Keratinocyte (primary cell): ENCODE measurements at regions not wholly inside any gene's neighbourhood (a gene's known extent, or its start where the extent isn't known, plus 50 kb on each side); places are given as distances from the start of the nearest gene placed in this dataset.

Experiments
- DNase-seq: peaks from one replicate; pipeline ENCODE4 v3.0.0-alpha.2; 2011; ENCODE audit warnings: low read depth, missing footprints, low spot score
- FAIRE-seq: peaks from 2 replicates; lab custom pipeline; 2011; peaks lifted over from hg19 to GRCh38; lab: Jason Lieb, UNC
- H2AFZ ChIP-seq: 2 replicates; pipeline ENCODE4 v1.6.0; 2012; ENCODE audit warnings: low read length, control low read depth, inconsistent platforms; ENCODE audit not compliant: control insufficient read depth
- H3K27ac ChIP-seq: 2 replicates; pipeline ENCODE4 v1.5.1; 2011; ENCODE audit warnings: low read length; ENCODE audit not compliant: control insufficient read depth, insufficient read depth
- H3K27me3 ChIP-seq: 3 replicates; pipeline ENCODE4 v1.6.0; 2011; ENCODE audit warnings: low read length; ENCODE audit not compliant: control insufficient read depth, insufficient read depth; ENCODE audit errors: extremely low read depth
- H3K36me3 ChIP-seq, 2 experiments: 2 replicates in 1 of 2; 3 replicates in 1 of 2; pipeline ENCODE4 v1.5.1; 2011; ENCODE audit warnings: low read length in 2 of 2, mild to moderate bottlenecking in 1 of 2; ENCODE audit not compliant: control insufficient read depth in 2 of 2, insufficient read depth in 2 of 2; ENCODE audit errors: extremely low read depth in 1 of 2
- H3K4me1 ChIP-seq: 3 replicates; pipeline ENCODE4 v1.5.1; 2011; ENCODE audit warnings: low read length; ENCODE audit not compliant: control insufficient read depth, insufficient read depth; ENCODE audit errors: extremely low read depth
- H3K4me2 ChIP-seq: 3 replicates; pipeline ENCODE4 v1.6.0; 2011; ENCODE audit warnings: low read depth, low read length; ENCODE audit not compliant: control insufficient read depth, insufficient read depth; ENCODE audit errors: extremely low read depth
- H3K4me3 ChIP-seq, 3 experiments: fragments of 200-600 bp in 1 of 3; sonication (generic) in 1 of 3; 2 replicates in 2 of 3; 3 replicates in 1 of 3; pipeline ENCODE4 v1.5.1; 2011 to 2016; ENCODE audit warnings: low read length in 3 of 3, mild to moderate bottlenecking in 3 of 3, control low read depth in 2 of 3, inconsistent platforms in 1 of 3, low read depth in 1 of 3, mixed read lengths in 1 of 3, mixed run types in 1 of 3, moderate library complexity in 1 of 3; ENCODE audit not compliant: control insufficient read depth in 2 of 3, insufficient read depth in 2 of 3; ENCODE audit errors: extremely low read depth in 1 of 3
- H3K79me2 ChIP-seq: 2 replicates; pipeline ENCODE4 v1.6.0; 2012; ENCODE audit warnings: low read length; ENCODE audit not compliant: control insufficient read depth, insufficient read depth
- H3K9ac ChIP-seq: 3 replicates; pipeline ENCODE4 v1.6.0; 2011; ENCODE audit warnings: low read length; ENCODE audit not compliant: control insufficient read depth, insufficient read depth; ENCODE audit errors: extremely low read depth
- H3K9me1 ChIP-seq: 3 replicates; pipeline ENCODE4 v1.6.0; 2011; ENCODE audit warnings: low read length; ENCODE audit not compliant: control insufficient read depth, insufficient read depth; ENCODE audit errors: extremely low read depth
- H3K9me3 ChIP-seq: 2 replicates; pipeline ENCODE4 v1.5.1; 2012; ENCODE audit warnings: low read depth, low read length; ENCODE audit not compliant: control insufficient read depth
- H4K20me1 ChIP-seq: 3 replicates; pipeline ENCODE4 v1.6.0; 2011; ENCODE audit warnings: low read length; ENCODE audit not compliant: control insufficient read depth, insufficient read depth; ENCODE audit errors: extremely low read depth
- CTCF ChIP-seq, 3 experiments: IDR thresholded peaks in 1 of 3; conservative IDR thresholded peaks in 1 of 3; optimal IDR thresholded peaks in 1 of 3; 2 replicates in 2 of 3; 3 replicates in 1 of 3; pipeline versions ENCODE3 to v1.5.1; 2011; ENCODE audit warnings: low read length in 3 of 3, mild to moderate bottlenecking in 3 of 3, moderate library complexity in 2 of 3, control low read depth in 1 of 3, inconsistent platforms in 1 of 3; ENCODE audit not compliant: insufficient read depth in 2 of 3; ENCODE audit errors: extremely low read depth in 1 of 3
- EZH2 ChIP-seq: IDR thresholded peaks from one replicate; pipeline ENCODE4 v1.6.1; 2012; ENCODE audit warnings: inconsistent platforms, mild to moderate bottlenecking, low read length, moderate library complexity
- dilution Hi-C: fragments of 300-500 bp; cut with MboI; formaldehyde crosslinking; loops from one replicate; pipeline ENCODE4 v1.7.0; 2020; ENCODE audit warnings: low sequenced_read_pairs; ENCODE audit not compliant: extremely low pct_ligation_motif_present

GRCh38 chr14:87805315-87805723, 187.7 kb downstream of the GALC start:
- no peaks in the 10 kb centered on the region for H3K36me3 ChIP-seq

DNA sequence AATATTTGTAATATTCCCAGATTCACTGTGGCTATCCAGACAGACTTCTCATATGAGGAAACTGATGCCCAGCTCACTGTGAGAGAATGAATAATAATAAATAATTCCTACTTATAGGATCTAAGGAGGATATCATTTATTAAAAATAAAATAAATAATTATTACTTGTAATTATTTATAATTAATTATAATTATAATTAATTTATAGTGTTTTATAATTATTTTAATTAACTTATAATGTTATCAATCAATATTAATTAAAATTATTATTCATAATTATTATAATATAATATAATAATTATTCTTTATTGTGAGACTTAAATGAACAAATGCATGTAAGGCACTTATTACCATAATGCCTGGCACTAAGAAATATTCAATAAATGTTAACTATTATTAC, 192.8 kb downstream of the GALC start:
- H3K4me1 ChIP-seq: no peaks in the 10 kb centered on the region
- H3K36me3 ChIP-seq: no peaks in the 10 kb centered on the region
- H3K9me3 ChIP-seq: no peaks in the 10 kb centered on the region
- no peak overlapping the region for H2AFZ ChIP-seq
- H3K4me2 ChIP-seq: no peak overlapping the region
- no peaks in the 10 kb centered on the region for H3K79me2 ChIP-seq
- no peaks in the 10 kb centered on the region for H3K9me1 ChIP-seq
- no peak overlapping the region for H3K27ac ChIP-seq
- H3K9ac ChIP-seq: no peak overlapping the region
- dilution Hi-C loops: no loop called here
- TF ChIP-seq EZH2: no peak
- no peak for TF ChIP-seq CTCF (optimal IDR thresholded peaks at IDR 0.05 in 1 of 3, IDR thresholded peaks at IDR 0.05 in 1 of 3, conservative IDR thresholded peaks at IDR 0.05 in 1 of 3; ENCODE audit: extremely low read depth in 1 of 3, insufficient read depth in 2 of 3, low read length in 3 of 3)
- H4K20me1 ChIP-seq: no peaks in the 10 kb centered on the region
- H3K4me3 ChIP-seq: no peak overlapping the region
- H3K27me3 ChIP-seq: no peaks in the 10 kb centered on the region
- FAIRE-seq: no peak
- DNase-seq: no peak

More at GRCh38 chr14:87805315-87805723, 187.7 kb downstream of the GALC start:
- Histone ChIP-seq H3K4me2 (no peak overlapping the region), H3K79me2 (no peaks in the 10 kb centered on the region), H3K9ac (no peak overlapping the region), H3K9me1 (no peaks in the 10 kb centered on the region), H3K9me3 (no peaks in the 10 kb centered on the region), H2AFZ (no peak overlapping the region), H3K27me3 (no peaks in the 10 kb centered on the region), H3K4me1 (no peaks in the 10 kb centered on the region), H4K20me1 (no peaks in the 10 kb centered on the region), H3K27ac (no peak overlapping the region), H3K4me3 (no peak overlapping the region)
- dilution Hi-C loops: no loop called here
- FAIRE-seq: no peak
- DNase-seq: no peak
- TF ChIP-seq EZH2: no peak
- TF ChIP-seq CTCF (optimal IDR thresholded peaks at IDR 0.05 in 1 of 3, IDR thresholded peaks at IDR 0.05 in 1 of 3, conservative IDR thresholded peaks at IDR 0.05 in 1 of 3; ENCODE audit: extremely low read depth in 1 of 3, insufficient read depth in 2 of 3, low read length in 3 of 3): peak; percentile 68 to 72 (median 71)
